Neural progenitor cell (in vitro differentiated cells): ENCODE measurements at regions not wholly inside any gene's neighbourhood (a gene's known extent, or its start where the extent isn't known, plus 50 kb on each side); places are given as distances from the start of the nearest gene placed in this dataset.

Experiments
- DNase-seq: peaks from one replicate; pipeline ENCODE4 v3.0.0-alpha.2; 2016; ENCODE audit warnings: low spot score
- H2AFZ ChIP-seq: fragments of 200-600 bp; sonication (generic); replicated peaks from 2 replicates; pipeline ENCODE4 v1.6.1; 2016; ENCODE audit warnings: antibody characterized with exemption
- H3F3A ChIP-seq: fragments of 200-600 bp; sonication (generic); 2 replicates; pipeline ENCODE4 v1.6.1; 2016; ENCODE audit warnings: antibody characterized with exemption, low read depth
- H3K27ac ChIP-seq: fragments of 200-600 bp; sonication (generic); 2 replicates; pipeline ENCODE4 v1.5.1; 2016; ENCODE audit warnings: mild to moderate bottlenecking
- H3K27me3 ChIP-seq: fragments of 200-600 bp; sonication (generic); 2 replicates; pipeline ENCODE4 v1.6.1; 2016; ENCODE audit warnings: mild to moderate bottlenecking, moderate library complexity
- H3K36me3 ChIP-seq: fragments of 200-600 bp; sonication (generic); 2 replicates; pipeline ENCODE4 v1.5.1; 2016
- H3K4me1 ChIP-seq: fragments of 200-600 bp; sonication (generic); 2 replicates; pipeline ENCODE4 v1.6.1; 2016; ENCODE audit warnings: mixed run types
- H3K4me2 ChIP-seq: fragments of 200-600 bp; sonication (generic); 2 replicates; pipeline ENCODE4 v1.6.1; 2016
- H3K4me3 ChIP-seq: fragments of 200-600 bp; sonication (generic); 2 replicates; pipeline ENCODE4 v1.5.1; 2016
- H3K79me2 ChIP-seq: fragments of 200-600 bp; sonication (generic); 2 replicates; pipeline ENCODE4 v1.6.1; 2016; ENCODE audit warnings: low read depth
- H3K9ac ChIP-seq: fragments of 200-600 bp; sonication (generic); 2 replicates; pipeline ENCODE4 v1.6.1; 2016
- H3K9me3 ChIP-seq: fragments of 200-600 bp; sonication (generic); 2 replicates; pipeline ENCODE4 v1.5.1; 2016; ENCODE audit warnings: low read depth
- H4K20me1 ChIP-seq: fragments of 200-600 bp; sonication (generic); 2 replicates; pipeline ENCODE4 v1.6.1; 2016; ENCODE audit warnings: low read depth
- H3K27ac Mint-ChIP-seq: 3 replicates; pipeline ENCODE4 v1.8.0; 2021; ENCODE audit warnings: mixed read lengths
- H3K27me3 Mint-ChIP-seq: 2 replicates; pipeline ENCODE4 v1.8.0; 2022; ENCODE audit warnings: low read depth, mild to moderate bottlenecking, inconsistent platforms, moderate library complexity, mixed read lengths; ENCODE audit not compliant: insufficient read depth
- H3K36me3 Mint-ChIP-seq: 3 replicates; pipeline ENCODE4 v1.8.0; 2021; ENCODE audit warnings: mixed read lengths
- H3K4me1 Mint-ChIP-seq: 3 replicates; pipeline ENCODE4 v1.8.0; 2021; ENCODE audit warnings: mixed read lengths
- H3K4me3 Mint-ChIP-seq: 3 replicates; pipeline ENCODE4 v1.8.0; 2021; ENCODE audit warnings: mild to moderate bottlenecking, moderate library complexity, mixed read lengths
- H3K9me3 Mint-ChIP-seq: 3 replicates; pipeline ENCODE4 v1.8.0; 2020; ENCODE audit warnings: mixed read lengths
- EZH2 ChIP-seq: fragments of 200-600 bp; sonication (generic); IDR thresholded peaks from 2 replicates; pipeline ENCODE4 v1.6.1; 2017; ENCODE audit warnings: antibody characterized with exemption, mild to moderate bottlenecking, moderate library complexity
- EZH2phosphoT487 ChIP-seq: fragments of 200-600 bp; sonication (generic); IDR thresholded peaks from 2 replicates; pipeline ENCODE4 v1.6.1; 2017; ENCODE audit warnings: antibody characterized with exemption
- TF ChIP-seq, protein P1 (sequence below): fragments of 200-600 bp; sonication (generic); IDR thresholded peaks from 2 replicates; pipeline ENCODE4 v1.5.1; 2017; ENCODE audit warnings: antibody characterized with exemption, mild to moderate bottlenecking

GRCh38 chr7:69060516-69060915 is 537.8 kb upstream of the AUTS2 start:
- DNase-seq: peak; percentile 11
- H3K9me3 Mint-ChIP-seq: peaks cover 9% of the 10 kb centered on the region
- peaks cover 1% of the 10 kb centered on the region for H3K36me3 Mint-ChIP-seq
- Histone ChIP-seq H3K27me3 (no peaks in the 10 kb centered on the region), H3K27ac (no peak overlapping the region), H4K20me1 (no peaks in the 10 kb centered on the region), H2AFZ (no peak overlapping the region), H3F3A (peaks cover 5% of the 10 kb centered on the region), H3K4me2 (no peak overlapping the region), H3K36me3 (no peaks in the 10 kb centered on the region), H3K4me1 (no peaks in the 10 kb centered on the region), H3K9ac (no peak overlapping the region), H3K79me2 (no peaks in the 10 kb centered on the region), H3K4me3 (no peak overlapping the region), H3K9me3 (no peaks in the 10 kb centered on the region)
- H3K4me3 Mint-ChIP-seq: no peak overlapping the region
- H3K27me3 Mint-ChIP-seq: peaks cover 2% of the 10 kb centered on the region
- no peaks in the 10 kb centered on the region for H3K4me1 Mint-ChIP-seq
- no peak overlapping the region for H3K27ac Mint-ChIP-seq
- TF ChIP-seq, protein P1, sequence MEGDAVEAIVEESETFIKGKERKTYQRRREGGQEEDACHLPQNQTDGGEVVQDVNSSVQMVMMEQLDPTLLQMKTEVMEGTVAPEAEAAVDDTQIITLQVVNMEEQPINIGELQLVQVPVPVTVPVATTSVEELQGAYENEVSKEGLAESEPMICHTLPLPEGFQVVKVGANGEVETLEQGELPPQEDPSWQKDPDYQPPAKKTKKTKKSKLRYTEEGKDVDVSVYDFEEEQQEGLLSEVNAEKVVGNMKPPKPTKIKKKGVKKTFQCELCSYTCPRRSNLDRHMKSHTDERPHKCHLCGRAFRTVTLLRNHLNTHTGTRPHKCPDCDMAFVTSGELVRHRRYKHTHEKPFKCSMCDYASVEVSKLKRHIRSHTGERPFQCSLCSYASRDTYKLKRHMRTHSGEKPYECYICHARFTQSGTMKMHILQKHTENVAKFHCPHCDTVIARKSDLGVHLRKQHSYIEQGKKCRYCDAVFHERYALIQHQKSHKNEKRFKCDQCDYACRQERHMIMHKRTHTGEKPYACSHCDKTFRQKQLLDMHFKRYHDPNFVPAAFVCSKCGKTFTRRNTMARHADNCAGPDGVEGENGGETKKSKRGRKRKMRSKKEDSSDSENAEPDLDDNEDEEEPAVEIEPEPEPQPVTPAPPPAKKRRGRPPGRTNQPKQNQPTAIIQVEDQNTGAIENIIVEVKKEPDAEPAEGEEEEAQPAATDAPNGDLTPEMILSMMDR: no peak
- no peak for TF ChIP-seq EZH2phosphoT487
- no peak for TF ChIP-seq EZH2

GRCh38 chr7:69062020-69062765 is 536.1 kb upstream of the AUTS2 start:
- peaks cover 1% of the 10 kb centered on the region for H3K36me3 Mint-ChIP-seq
- no peak overlapping the region for H3K4me3 Mint-ChIP-seq
- Histone ChIP-seq H3K27me3 (no peaks in the 10 kb centered on the region), H3K36me3 (no peaks in the 10 kb centered on the region), H3K79me2 (no peaks in the 10 kb centered on the region), H3K27ac (no peak overlapping the region), H3K4me1 (no peaks in the 10 kb centered on the region), H3K4me2 (no peak overlapping the region), H3K9ac (no peak overlapping the region), H3K9me3 (no peaks in the 10 kb centered on the region), H2AFZ (no peak overlapping the region), H3F3A (peaks cover 5% of the 10 kb centered on the region), H4K20me1 (no peaks in the 10 kb centered on the region), H3K4me3 (no peak overlapping the region)
- TF ChIP-seq EZH2phosphoT487 (no peak), EZH2 (no peak)
- TF ChIP-seq, protein P1: no peak
- no peaks in the 10 kb centered on the region for H3K4me1 Mint-ChIP-seq
- DNase-seq: no peak
- peaks cover 13% of the 10 kb centered on the region for H3K9me3 Mint-ChIP-seq
- peaks cover 2% of the 10 kb centered on the region for H3K27me3 Mint-ChIP-seq
- H3K27ac Mint-ChIP-seq: no peak overlapping the region

GRCh38 chr7:69067397-69067796 is 530.9 kb upstream of the AUTS2 start:
- peak; percentile 68 for DNase-seq
- no peak overlapping the region for H3K27ac ChIP-seq
- H3K9me3 Mint-ChIP-seq: peaks cover 27% of the 10 kb centered on the region
- no peaks in the 10 kb centered on the region for H3K4me1 ChIP-seq
- H3K36me3 Mint-ChIP-seq: no peaks in the 10 kb centered on the region
- H3K4me2 ChIP-seq: no peak overlapping the region
- no peaks in the 10 kb centered on the region for H3F3A ChIP-seq
- H3K27ac Mint-ChIP-seq: no peak overlapping the region
- H3K27me3 ChIP-seq: no peaks in the 10 kb centered on the region
- TF ChIP-seq EZH2phosphoT487: no peak
- TF ChIP-seq, protein P1: peak; percentile 74
- no peaks in the 10 kb centered on the region for H3K9me3 ChIP-seq
- H2AFZ ChIP-seq: no peak overlapping the region
- no peaks in the 10 kb centered on the region for H3K36me3 ChIP-seq
- no peaks in the 10 kb centered on the region for H4K20me1 ChIP-seq
- H3K4me3 Mint-ChIP-seq: no peak overlapping the region
- no peak overlapping the region for H3K9ac ChIP-seq
- H3K79me2 ChIP-seq: no peaks in the 10 kb centered on the region
- no peaks in the 10 kb centered on the region for H3K4me1 Mint-ChIP-seq
- no peak overlapping the region for H3K4me3 ChIP-seq
- H3K27me3 Mint-ChIP-seq: no peaks in the 10 kb centered on the region
